ENCODE measurements at regions not wholly inside any gene's neighbourhood (a gene's known extent, or its start where the extent isn't known, plus 50 kb on each side); places are given as distances from the start of the nearest gene placed in this dataset.
"Not testable (repeated sequence)": the region's sequence is repeated elsewhere in the genome, so short reads cannot be mapped to it uniquely, and the experiment has no call there.

DNA sequence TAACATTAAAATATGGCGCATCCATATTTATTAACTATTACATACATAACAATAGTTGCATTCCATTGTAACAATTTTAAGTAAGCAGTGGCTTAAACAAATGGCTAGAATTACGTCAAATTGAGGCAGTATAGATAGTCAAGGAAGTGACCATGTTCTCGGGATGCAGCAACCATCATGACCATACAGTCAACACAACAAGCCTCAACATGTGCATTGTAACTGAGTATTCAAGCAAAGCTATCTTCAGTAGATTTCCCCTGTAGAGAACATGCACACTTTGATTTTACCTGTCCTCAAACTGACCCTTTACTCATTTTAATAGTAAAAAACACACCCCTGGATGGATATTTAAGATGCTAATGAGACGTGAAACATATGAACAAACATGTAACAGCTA, 356.4 kb downstream of the HINT1 start:
- DNase-seq: no peak

- DNase-seq: no peak
Measured at GRCh38 chr5:130805648-130806047, 359.4 kb downstream of the HINT1 start.

DNA sequence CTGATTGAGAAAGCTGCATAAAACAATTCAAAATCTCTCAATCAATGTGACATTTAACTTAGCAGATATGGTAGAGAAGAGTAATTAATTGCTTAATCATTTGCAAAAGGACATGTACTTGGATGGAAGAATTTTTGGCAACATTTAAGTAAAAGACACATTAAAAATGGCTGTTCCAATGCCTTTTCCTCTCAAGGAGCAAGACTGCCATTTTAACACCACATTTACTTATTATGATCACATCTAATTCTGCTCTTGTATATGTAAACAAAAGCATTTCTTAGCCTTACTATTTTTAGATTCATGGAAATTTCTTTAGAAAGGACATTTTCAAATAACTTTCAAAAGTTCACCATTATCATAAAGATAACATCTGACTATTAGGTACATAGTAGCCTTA, 360.0 kb downstream of the HINT1 start:
- DNase-seq: no peak

DNA sequence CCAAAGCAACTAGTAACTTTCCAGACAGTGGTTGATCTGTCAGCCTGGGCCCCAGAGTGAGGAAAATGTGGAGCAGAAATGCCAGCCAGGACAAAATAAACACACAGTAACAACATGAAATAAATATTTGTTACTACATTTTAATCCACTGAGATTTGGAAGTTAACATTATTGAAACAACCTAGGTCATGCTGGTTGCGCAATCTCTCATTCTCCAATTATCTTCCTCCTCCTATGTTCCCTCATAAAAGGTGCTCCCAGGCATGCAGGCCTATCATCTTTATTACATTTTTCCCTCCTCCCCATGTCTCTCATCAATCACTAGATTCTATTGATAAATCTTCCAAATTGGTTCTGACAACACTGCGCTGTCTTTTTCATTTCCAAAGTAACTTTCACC, 363.1 kb downstream of the HINT1 start:
- DNase-seq: no peak

DNA sequence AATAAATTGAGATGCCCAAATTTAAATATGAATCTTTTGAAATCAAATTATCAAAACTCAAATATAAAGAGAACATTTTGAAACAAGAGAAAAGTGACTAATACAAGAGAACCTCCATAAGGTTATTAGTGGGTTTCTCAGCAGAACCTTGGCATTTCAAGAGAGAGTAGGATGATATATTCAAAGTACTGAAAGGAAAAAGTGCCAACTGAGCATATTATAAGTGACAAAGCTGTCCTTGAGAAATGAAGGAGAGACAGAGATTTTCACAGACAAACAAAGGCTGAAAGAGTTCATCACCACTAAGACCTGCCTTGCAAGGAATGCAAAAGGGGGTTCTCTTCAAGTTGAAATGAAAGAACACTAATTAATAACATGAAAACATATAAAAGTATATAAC, 366.0 kb downstream of the HINT1 start:
- DNase-seq: no peak

- DNase-seq: no peak
Measured at GRCh38 chr5:130797303-130797702, 367.8 kb downstream of the HINT1 start.

- no peak for DNase-seq
Measured at GRCh38 chr5:130796902-130797301, 368.2 kb downstream of the HINT1 start.

DNA sequence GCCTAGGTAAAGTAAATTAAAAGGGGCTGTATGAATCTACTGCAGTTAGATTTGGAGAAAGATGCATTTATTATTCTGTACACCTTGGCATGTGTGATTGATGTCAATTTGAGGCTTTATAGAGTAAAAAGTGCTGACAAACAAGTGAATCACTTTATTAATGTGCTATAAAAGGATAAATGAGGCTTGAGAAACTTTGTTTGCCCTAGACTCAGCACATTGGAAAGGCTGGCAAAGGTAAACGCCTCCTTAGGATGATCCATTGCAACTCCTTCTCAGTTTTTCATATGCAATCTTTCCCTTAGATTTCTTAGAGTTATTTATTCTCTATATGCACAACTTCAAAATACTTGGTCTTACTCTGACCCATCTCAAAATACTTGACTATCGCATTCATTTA, 369.0 kb downstream of the HINT1 start:
- no peak for DNase-seq

DNA sequence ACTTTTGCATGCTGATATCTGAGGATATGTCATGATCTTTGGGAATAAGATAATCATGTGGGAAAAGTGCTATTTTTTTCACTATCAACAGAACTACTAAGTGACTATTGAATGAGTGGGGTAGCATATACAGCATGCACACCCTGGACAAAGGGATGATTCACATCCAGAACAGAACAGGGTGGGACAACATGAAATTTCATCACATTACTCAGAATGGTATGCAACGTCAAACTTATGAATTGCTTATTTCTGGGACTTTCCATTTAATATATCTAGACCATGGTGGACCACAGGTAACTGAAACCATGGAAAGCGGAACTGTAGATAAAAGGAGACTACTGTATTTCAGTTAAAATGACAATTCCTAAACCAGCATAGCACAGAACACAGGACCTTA, 370.0 kb downstream of the HINT1 start:
- DNase-seq: no peak

GRCh38 chr5:130777794-130778193, 387.3 kb downstream of the HINT1 start:
- DNase-seq: no peak

DNA sequence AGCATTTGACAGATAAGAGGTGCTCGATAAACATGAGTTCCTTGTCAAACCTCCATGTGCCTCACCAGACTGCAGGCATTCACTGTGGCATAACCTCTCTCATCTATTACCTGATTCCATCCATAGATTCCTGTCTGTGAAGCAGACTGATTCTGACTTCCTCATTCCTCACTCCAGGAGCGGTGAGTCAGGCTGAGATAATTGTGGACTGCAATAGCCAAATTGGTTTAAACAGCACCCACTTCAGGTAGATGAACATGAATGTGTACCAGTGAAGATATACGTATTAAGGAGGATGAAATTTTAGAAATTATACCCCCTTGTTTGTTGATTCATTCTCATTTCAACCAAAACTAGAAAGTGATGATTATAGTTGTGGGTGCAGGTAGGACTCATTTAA, 391.2 kb downstream of the HINT1 start:
- no peak for DNase-seq

GRCh38 chr5:130762031-130762430, 403.0 kb downstream of the HINT1 start:
- no peak for DNase-seq

- no peak for DNase-seq
Measured at GRCh38 chr5:130759061-130759460, 406.0 kb downstream of the HINT1 start.

DNA sequence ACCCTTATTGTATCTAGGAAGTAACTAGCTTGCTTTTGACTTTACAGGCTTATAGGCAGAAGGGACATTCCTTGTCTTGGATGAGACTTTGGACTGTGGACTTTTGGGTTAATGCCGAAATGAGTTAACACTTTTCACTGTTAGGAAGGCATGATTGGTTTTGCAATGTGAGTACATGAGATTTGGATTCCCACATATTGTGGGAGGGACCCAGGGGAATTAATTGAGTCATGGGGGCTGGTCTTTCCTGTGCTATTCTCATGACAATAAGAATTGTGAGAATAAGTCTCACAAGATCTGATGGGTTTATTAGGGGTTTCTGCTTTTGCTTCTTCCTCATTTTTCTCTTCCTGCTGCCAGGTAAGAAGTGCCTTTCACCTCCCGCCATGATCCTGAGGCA, 417.5 kb downstream of the HINT1 start:
- DNase-seq: no peak

- not testable (repeated sequence) for DNase-seq
Measured at GRCh38 chr5:130746641-130747040, 418.4 kb downstream of the HINT1 start.

- no peak for DNase-seq
Measured at GRCh38 chr5:130743092-130743491, 422.0 kb downstream of the HINT1 start.

- no peak for DNase-seq
Measured at GRCh38 chr5:130740047-130740569, 424.9 kb downstream of the HINT1 start.

GRCh38 chr5:130731839-130732238, 433.2 kb downstream of the HINT1 start:
- no peak for DNase-seq

- DNase-seq: no peak
Measured at GRCh38 chr5:130729541-130729940, 435.5 kb downstream of the HINT1 start.

DNA sequence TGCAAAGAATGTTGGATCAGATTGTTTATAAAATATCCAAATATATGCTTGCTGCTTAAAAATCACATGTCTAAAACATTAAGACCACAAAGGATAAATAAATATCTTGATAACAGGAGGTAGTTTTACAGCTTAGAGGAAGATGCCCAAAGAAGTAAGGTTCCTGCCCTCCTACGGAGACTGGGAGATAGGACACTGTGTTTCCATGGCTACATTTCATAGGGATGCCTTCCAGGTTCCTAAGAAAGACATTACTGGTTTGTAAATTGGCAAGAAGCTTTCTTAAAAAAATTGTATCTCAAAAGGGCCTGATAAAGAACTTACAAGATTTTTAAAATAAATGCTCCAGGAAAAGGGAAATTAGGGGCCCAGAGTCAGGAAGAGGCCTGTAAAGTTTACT, 437.2 kb downstream of the HINT1 start:
- no peak for DNase-seq

DNA sequence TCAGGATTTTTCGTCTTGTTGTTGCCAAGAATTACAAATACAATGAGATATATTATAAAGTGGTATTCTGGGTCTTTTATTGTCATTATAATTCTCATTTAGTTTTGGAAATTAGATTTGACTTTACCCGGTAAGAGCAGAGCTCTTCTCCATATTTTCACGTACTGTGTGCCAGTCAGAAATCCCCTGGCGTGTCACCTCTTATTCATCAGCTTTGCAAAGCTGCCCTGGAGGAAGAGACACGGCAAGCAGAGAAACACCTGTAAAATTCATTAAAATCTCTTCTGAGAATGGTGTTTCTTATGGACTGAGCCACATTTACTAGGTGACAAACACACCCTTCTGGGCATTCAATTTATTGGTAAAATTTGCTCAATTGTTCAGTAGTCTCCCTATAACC, 440.4 kb downstream of the HINT1 start:
- DNase-seq: no peak

DNA sequence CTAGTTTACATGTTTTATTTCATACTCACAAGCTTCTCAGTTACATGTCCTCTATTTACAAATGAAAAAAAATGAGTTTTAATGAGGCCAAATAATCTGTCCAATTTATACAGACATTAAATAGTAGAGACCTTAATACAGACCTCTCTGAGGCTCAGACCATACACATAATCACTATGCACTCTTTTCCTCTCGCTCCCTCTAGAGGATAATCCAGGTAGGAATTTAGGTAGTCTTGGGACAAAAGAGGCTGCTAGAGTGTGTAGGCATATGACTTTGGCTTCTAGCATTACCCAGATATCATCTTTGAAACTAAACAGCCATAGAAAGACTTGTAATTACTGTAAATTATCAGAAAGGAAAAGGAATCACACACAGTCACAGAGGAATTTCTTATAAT, 444.7 kb downstream of the HINT1 start:
- no peak for DNase-seq

DNA sequence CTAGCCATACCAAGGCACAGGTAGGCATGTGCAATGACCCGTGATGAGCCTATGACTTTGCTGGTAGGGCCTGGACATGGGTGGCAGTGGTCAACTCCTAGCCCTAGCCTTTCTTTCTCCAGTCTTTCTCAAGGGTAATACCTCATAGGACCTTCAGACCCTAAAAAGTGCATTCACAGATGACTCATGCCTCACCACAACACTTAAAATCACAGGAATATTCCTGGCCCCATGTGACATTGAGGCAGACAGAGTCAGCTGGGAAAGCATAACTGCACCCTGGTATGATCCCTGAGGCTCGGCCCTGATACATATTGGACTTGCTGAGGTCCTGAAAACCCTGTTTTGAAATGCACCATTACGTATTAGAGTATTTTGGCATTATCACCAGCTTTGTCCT, 449.5 kb downstream of the HINT1 start:
- DNase-seq: no peak

- no peak for DNase-seq
Measured at GRCh38 chr5:130714200-130714599, 450.9 kb downstream of the HINT1 start.

DNA sequence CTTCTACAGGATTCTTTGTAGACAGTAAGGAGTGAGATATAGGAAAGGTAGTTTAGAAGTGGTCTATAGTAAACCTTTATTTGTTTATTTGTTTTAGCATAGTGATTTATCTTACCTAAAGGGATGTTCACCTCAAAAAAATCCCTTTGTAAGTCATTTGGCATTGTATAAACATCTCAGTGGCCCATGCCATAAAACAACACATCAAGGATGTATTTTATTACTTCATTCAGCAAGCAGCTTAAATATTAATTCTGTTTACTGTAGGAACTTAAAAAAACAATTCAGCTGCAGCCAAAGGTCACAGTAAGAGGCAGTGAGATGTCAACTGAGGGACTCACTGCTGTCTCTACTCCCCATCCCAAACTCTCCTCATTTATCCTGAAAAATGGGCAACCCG, 452.7 kb downstream of the HINT1 start:
- DNase-seq: no peak

GRCh38 chr5:130710596-130710995, 454.5 kb downstream of the HINT1 start:
- no peak for DNase-seq
